Keratinocyte (primary cell): ENCODE measurements at regions not wholly inside any gene's neighbourhood (a gene's known extent, or its start where the extent isn't known, plus 50 kb on each side); places are given as distances from the start of the nearest gene placed in this dataset.

ENCODE experiments used
- DNase-seq: peaks from one replicate; pipeline ENCODE4 v3.0.0-alpha.2; 2011; ENCODE audit warnings: low read depth, missing footprints, low spot score
- FAIRE-seq: peaks from 2 replicates; lab custom pipeline; 2011; peaks lifted over from hg19 to GRCh38; lab: Jason Lieb, UNC
- H2AFZ ChIP-seq: 2 replicates; pipeline ENCODE4 v1.6.0; 2012; ENCODE audit warnings: low read length, control low read depth, inconsistent platforms; ENCODE audit not compliant: control insufficient read depth
- H3K27ac ChIP-seq: 2 replicates; pipeline ENCODE4 v1.5.1; 2011; ENCODE audit warnings: low read length; ENCODE audit not compliant: control insufficient read depth, insufficient read depth
- H3K27me3 ChIP-seq: 3 replicates; pipeline ENCODE4 v1.6.0; 2011; ENCODE audit warnings: low read length; ENCODE audit not compliant: control insufficient read depth, insufficient read depth; ENCODE audit errors: extremely low read depth
- H3K36me3 ChIP-seq, 2 experiments: 2 replicates in 1 of 2; 3 replicates in 1 of 2; pipeline ENCODE4 v1.5.1; 2011; ENCODE audit warnings: low read length in 2 of 2, mild to moderate bottlenecking in 1 of 2; ENCODE audit not compliant: control insufficient read depth in 2 of 2, insufficient read depth in 2 of 2; ENCODE audit errors: extremely low read depth in 1 of 2
- H3K4me1 ChIP-seq: 3 replicates; pipeline ENCODE4 v1.5.1; 2011; ENCODE audit warnings: low read length; ENCODE audit not compliant: control insufficient read depth, insufficient read depth; ENCODE audit errors: extremely low read depth
- H3K4me2 ChIP-seq: 3 replicates; pipeline ENCODE4 v1.6.0; 2011; ENCODE audit warnings: low read depth, low read length; ENCODE audit not compliant: control insufficient read depth, insufficient read depth; ENCODE audit errors: extremely low read depth
- H3K4me3 ChIP-seq, 3 experiments: fragments of 200-600 bp in 1 of 3; sonication (generic) in 1 of 3; 2 replicates in 2 of 3; 3 replicates in 1 of 3; pipeline ENCODE4 v1.5.1; 2011 to 2016; ENCODE audit warnings: low read length in 3 of 3, mild to moderate bottlenecking in 3 of 3, control low read depth in 2 of 3, inconsistent platforms in 1 of 3, low read depth in 1 of 3, mixed read lengths in 1 of 3, mixed run types in 1 of 3, moderate library complexity in 1 of 3; ENCODE audit not compliant: control insufficient read depth in 2 of 3, insufficient read depth in 2 of 3; ENCODE audit errors: extremely low read depth in 1 of 3
- H3K79me2 ChIP-seq: 2 replicates; pipeline ENCODE4 v1.6.0; 2012; ENCODE audit warnings: low read length; ENCODE audit not compliant: control insufficient read depth, insufficient read depth
- H3K9ac ChIP-seq: 3 replicates; pipeline ENCODE4 v1.6.0; 2011; ENCODE audit warnings: low read length; ENCODE audit not compliant: control insufficient read depth, insufficient read depth; ENCODE audit errors: extremely low read depth
- H3K9me1 ChIP-seq: 3 replicates; pipeline ENCODE4 v1.6.0; 2011; ENCODE audit warnings: low read length; ENCODE audit not compliant: control insufficient read depth, insufficient read depth; ENCODE audit errors: extremely low read depth
- H3K9me3 ChIP-seq: 2 replicates; pipeline ENCODE4 v1.5.1; 2012; ENCODE audit warnings: low read depth, low read length; ENCODE audit not compliant: control insufficient read depth
- H4K20me1 ChIP-seq: 3 replicates; pipeline ENCODE4 v1.6.0; 2011; ENCODE audit warnings: low read length; ENCODE audit not compliant: control insufficient read depth, insufficient read depth; ENCODE audit errors: extremely low read depth
- CTCF ChIP-seq, 3 experiments: IDR thresholded peaks in 1 of 3; conservative IDR thresholded peaks in 1 of 3; optimal IDR thresholded peaks in 1 of 3; 2 replicates in 2 of 3; 3 replicates in 1 of 3; pipeline versions ENCODE3 to v1.5.1; 2011; ENCODE audit warnings: low read length in 3 of 3, mild to moderate bottlenecking in 3 of 3, moderate library complexity in 2 of 3, control low read depth in 1 of 3, inconsistent platforms in 1 of 3; ENCODE audit not compliant: insufficient read depth in 2 of 3; ENCODE audit errors: extremely low read depth in 1 of 3
- EZH2 ChIP-seq: IDR thresholded peaks from one replicate; pipeline ENCODE4 v1.6.1; 2012; ENCODE audit warnings: inconsistent platforms, mild to moderate bottlenecking, low read length, moderate library complexity
- dilution Hi-C: fragments of 300-500 bp; cut with MboI; formaldehyde crosslinking; loops from one replicate; pipeline ENCODE4 v1.7.0; 2020; ENCODE audit warnings: low sequenced_read_pairs; ENCODE audit not compliant: extremely low pct_ligation_motif_present

- FAIRE-seq, result no peak
- dilution Hi-C loops, result loop anchor here (25.0 kb wide), 1 partner anchor 407 kb away; no protein-coding TSS in a partner anchor
- H3K27ac ChIP-seq, result no peak overlapping the region
Observed at GRCh38 chr11:45344028-45344427, 57.9 kb upstream of the SYT13 start.

GRCh38 chr11:45343444-45343843, 57.3 kb upstream of the SYT13 start:
- no peak overlapping the region for H3K27ac ChIP-seq
- FAIRE-seq (no peak), DNase-seq (no peak)
- no peaks in the 10 kb centered on the region for H3K9me1 ChIP-seq
- H4K20me1 ChIP-seq, result no peaks in the 10 kb centered on the region
- H3K27me3 ChIP-seq, result peaks cover 4% of the 10 kb centered on the region
- no peak overlapping the region for H2AFZ ChIP-seq
- dilution Hi-C loops, result loop anchor here (25.0 kb wide), 1 partner anchor 406 kb away; no protein-coding TSS in a partner anchor
- no peak overlapping the region for H3K9ac ChIP-seq
- H3K4me2 ChIP-seq, result no peak overlapping the region
- TF ChIP-seq CTCF (optimal IDR thresholded peaks at IDR 0.05 in 1 of 3, IDR thresholded peaks at IDR 0.05 in 1 of 3, conservative IDR thresholded peaks at IDR 0.05 in 1 of 3; ENCODE audit: extremely low read depth in 1 of 3, insufficient read depth in 2 of 3, low read length in 3 of 3) (no peak), EZH2 (no peak)
- H3K4me3 ChIP-seq, result no peak overlapping the region
- H3K79me2 ChIP-seq, result no peaks in the 10 kb centered on the region
- H3K9me3 ChIP-seq, result no peaks in the 10 kb centered on the region
- H3K4me1 ChIP-seq, result no peaks in the 10 kb centered on the region
- H3K36me3 ChIP-seq, result no peaks in the 10 kb centered on the region

More at GRCh38 chr11:45344028-45344427, 57.9 kb upstream of the SYT13 start:
- H3K79me2 ChIP-seq, result no peaks in the 10 kb centered on the region
- H3K36me3 ChIP-seq, result no peaks in the 10 kb centered on the region
- TF ChIP-seq CTCF (optimal IDR thresholded peaks at IDR 0.05 in 1 of 3, IDR thresholded peaks at IDR 0.05 in 1 of 3, conservative IDR thresholded peaks at IDR 0.05 in 1 of 3; ENCODE audit: extremely low read depth in 1 of 3, insufficient read depth in 2 of 3, low read length in 3 of 3), result no peak
- no peak for TF ChIP-seq EZH2
- no peaks in the 10 kb centered on the region for H3K9me3 ChIP-seq
- H3K4me2 ChIP-seq, result no peak overlapping the region
- no peak for DNase-seq
- no peak overlapping the region for H3K9ac ChIP-seq
- H3K4me3 ChIP-seq, result no peak overlapping the region
- no peaks in the 10 kb centered on the region for H3K4me1 ChIP-seq
- H3K9me1 ChIP-seq, result no peaks in the 10 kb centered on the region
- peaks cover 7% of the 10 kb centered on the region for H3K27me3 ChIP-seq
- no peaks in the 10 kb centered on the region for H4K20me1 ChIP-seq
- no peak overlapping the region for H2AFZ ChIP-seq
